ENCODE measurements at regions not wholly inside any gene's neighbourhood (a gene's known extent, or its start where the extent isn't known, plus 50 kb on each side); places are given as distances from the start of the nearest gene placed in this dataset.

GRCh38 chr10:4687397-4687796 is 138.6 kb upstream of the AKR1E2 start:
- H3K4me1 Mint-ChIP-seq (ENCODE audit: low read depth, unreplicated experiment): peaks cover 6% of the 10 kb centered on the region
- no peak overlapping the region for H3K4me3 ChIP-seq (ENCODE audit: low read depth, low read length)
- ChIA-PET CTCF (no interaction called here), POLR2A (no interaction called here)
- peaks cover 5% of the 10 kb centered on the region for H3K27me3 Mint-ChIP-seq (ENCODE audit: insufficient read depth, unreplicated experiment)
- intact Hi-C loops (cut with micrococcal nuclease; ENCODE audit: unreplicated experiment): no loop called here
- no peaks in the 10 kb centered on the region for H3K36me3 ChIP-seq (ENCODE audit: control insufficient read depth, insufficient read depth, low read length)
- no peak overlapping the region for H3K4me3 Mint-ChIP-seq (ENCODE audit: unreplicated experiment)
- BruUV-seq (replicated peaks): no TSS peak
- no peak for DNase-seq
- no peak overlapping the region for H3K27ac Mint-ChIP-seq (ENCODE audit: unreplicated experiment)
- no peaks in the 10 kb centered on the region for H3K27me3 ChIP-seq (replicated peaks; ENCODE audit: control insufficient read depth, insufficient read depth, low read length)
- no peak for TF ChIP-seq CTCF (IDR thresholded peaks at IDR 0.05; ENCODE audit: insufficient read depth in 1 of 2, low read depth in 1 of 2, low read length in 1 of 2, severe bottlenecking in 1 of 2, unreplicated experiment in 1 of 2)
- H3K36me3 Mint-ChIP-seq (ENCODE audit: insufficient read depth, unreplicated experiment): no peaks in the 10 kb centered on the region
- no peaks in the 10 kb centered on the region for H3K9me3 ChIP-seq
- no peaks in the 10 kb centered on the region for H3K4me1 ChIP-seq
- H3K9me3 Mint-ChIP-seq (ENCODE audit: unreplicated experiment): no peaks in the 10 kb centered on the region

GRCh38 chr10:4686644-4686996 is 139.4 kb upstream of the AKR1E2 start:
- Mint-ChIP-seq H3K9me3 (ENCODE audit: unreplicated experiment) (no peaks in the 10 kb centered on the region), H3K4me1 (ENCODE audit: low read depth, unreplicated experiment) (peaks cover 3% of the 10 kb centered on the region), H3K27ac (ENCODE audit: unreplicated experiment) (no peak overlapping the region), H3K4me3 (ENCODE audit: unreplicated experiment) (no peak overlapping the region), H3K27me3 (ENCODE audit: insufficient read depth, unreplicated experiment) (peaks cover 5% of the 10 kb centered on the region), H3K36me3 (ENCODE audit: insufficient read depth, unreplicated experiment) (no peaks in the 10 kb centered on the region)
- H3K4me3 ChIP-seq (ENCODE audit: low read depth, low read length): no peak overlapping the region
- intact Hi-C loops (cut with micrococcal nuclease; ENCODE audit: unreplicated experiment): no loop called here
- ChIA-PET CTCF (no interaction called here), POLR2A (no interaction called here)
- BruUV-seq (replicated peaks): no TSS peak
- DNase-seq: no peak
- H3K27me3 ChIP-seq (replicated peaks; ENCODE audit: control insufficient read depth, insufficient read depth, low read length): no peaks in the 10 kb centered on the region
- no peaks in the 10 kb centered on the region for H3K36me3 ChIP-seq (ENCODE audit: control insufficient read depth, insufficient read depth, low read length)
- TF ChIP-seq CTCF (IDR thresholded peaks at IDR 0.05; ENCODE audit: insufficient read depth in 1 of 2, low read depth in 1 of 2, low read length in 1 of 2, severe bottlenecking in 1 of 2, unreplicated experiment in 1 of 2): no peak
- no peaks in the 10 kb centered on the region for H3K9me3 ChIP-seq
- no peaks in the 10 kb centered on the region for H3K4me1 ChIP-seq

- DNase-seq: no peak
- Mint-ChIP-seq H3K36me3 (ENCODE audit: insufficient read depth, unreplicated experiment) (no peaks in the 10 kb centered on the region), H3K4me3 (ENCODE audit: unreplicated experiment) (no peak overlapping the region), H3K4me1 (ENCODE audit: low read depth, unreplicated experiment) (no peaks in the 10 kb centered on the region), H3K27ac (ENCODE audit: unreplicated experiment) (no peak overlapping the region), H3K9me3 (ENCODE audit: unreplicated experiment) (no peaks in the 10 kb centered on the region), H3K27me3 (ENCODE audit: insufficient read depth, unreplicated experiment) (peaks cover 5% of the 10 kb centered on the region)
- no peaks in the 10 kb centered on the region for H3K4me1 ChIP-seq
- no peaks in the 10 kb centered on the region for H3K27me3 ChIP-seq (replicated peaks; ENCODE audit: control insufficient read depth, insufficient read depth, low read length)
- no TSS peak for BruUV-seq (replicated peaks)
- no peak for TF ChIP-seq CTCF (IDR thresholded peaks at IDR 0.05; ENCODE audit: insufficient read depth in 1 of 2, low read depth in 1 of 2, low read length in 1 of 2, severe bottlenecking in 1 of 2, unreplicated experiment in 1 of 2)
- intact Hi-C loops (cut with micrococcal nuclease; ENCODE audit: unreplicated experiment): no loop called here
- no peaks in the 10 kb centered on the region for H3K36me3 ChIP-seq (ENCODE audit: control insufficient read depth, insufficient read depth, low read length)
- H3K9me3 ChIP-seq: no peaks in the 10 kb centered on the region
- CTCF ChIA-PET: no interaction called here
- no peak overlapping the region for H3K4me3 ChIP-seq (ENCODE audit: low read depth, low read length)
- POLR2A ChIA-PET: no interaction called here
These were observed 139.9 kb upstream of the AKR1E2 start for GRCh38 chr10:4685904-4686643.
